Thyroid gland (tissue), 4 donors: ENCODE measurements at regions not wholly inside any gene's neighbourhood (a gene's known extent, or its start where the extent isn't known, plus 50 kb on each side); places are given as distances from the start of the nearest gene placed in this dataset.

Experiments used
- DNase-seq, 2 donors: peaks; one replicate each; pipeline ENCODE4 v3.0.0-alpha.2; 2019
- H3K27ac ChIP-seq, 3 donors: fragments of 200-600 bp; sonication (generic); 1 replicate in 2 of 3; 2 replicates in 1 of 3; pipeline ENCODE4 v1.5.1; 2016 to 2019; ENCODE audit warnings: mild to moderate bottlenecking in 1 of 3, moderate library complexity in 1 of 3
- H3K27me3 ChIP-seq: fragments of 200-600 bp; sonication (generic); one replicate; pipeline ENCODE4 v1.5.1; 2019
- H3K36me3 ChIP-seq, 2 donors: fragments of 200-600 bp; sonication (generic); one replicate each; pipeline ENCODE4 v1.5.1; 2016 to 2019
- H3K4me1 ChIP-seq, 2 donors: fragments of 200-600 bp; sonication (generic); one replicate each; pipeline ENCODE4 v1.5.1; 2017 to 2019
- H3K4me3 ChIP-seq, 3 donors: fragments of 200-600 bp; sonication (generic); replicated peaks in 1 of 3; 1 replicate in 2 of 3; 2 replicates in 1 of 3; pipeline ENCODE4 v1.5.1; 2016; ENCODE audit warnings: mild to moderate bottlenecking in 1 of 3
- H3K9me3 ChIP-seq: fragments of 200-600 bp; sonication (generic); one replicate; pipeline ENCODE4 v1.5.1; 2017
- CTCF ChIP-seq, 6 experiments: fragments of 200-600 bp in 3 of 6; fragments of 450-650 bp in 3 of 6; sonication (generic) in 3 of 6; IDR thresholded peaks; one replicate each; pipeline ENCODE4 v1.5.1; 2016 to 2019; ENCODE audit warnings: antibody characterized with exemption in 6 of 6, mild to moderate bottlenecking in 2 of 6, inconsistent platforms in 1 of 6, moderate library complexity in 1 of 6
- POLR2A ChIP-seq, 2 donors: fragments of 450-650 bp; IDR thresholded peaks; one replicate each; pipeline ENCODE4 v1.6.1; 2017; ENCODE audit warnings: antibody characterized with exemption in 2 of 2, mild to moderate bottlenecking in 2 of 2, moderate library complexity in 1 of 2
- WGBS, 2 donors: methylation state at CpG; one replicate each; pipeline ENCODE4 v1.1.5; 2017; 5-methylcytosine and 5-hydroxymethylcytosine counted together
- intact Hi-C: fragments of 100-400 bp; cut with DNase I; formaldehyde crosslinking; loops from one replicate; pipeline ENCODE4 v1.15.1; 2023

GRCh38 chr4:82069883-82070638, 303.7 kb downstream of the HNRNPD start:
- no peaks in the 10 kb centered on the region for H3K4me1 ChIP-seq
- intact Hi-C loops, result no loop called here
- WGBS, 2 donors, result 58 to 65% methylated on average over 4 of the region's 4 CpGs
- H3K36me3 ChIP-seq, result no peaks in the 10 kb centered on the region
- H3K9me3 ChIP-seq, result no peaks in the 10 kb centered on the region
- TF ChIP-seq CTCF (IDR thresholded peaks at IDR 0.05) (no peak), POLR2A (IDR thresholded peaks at IDR 0.05) (no peak)
- no peak overlapping the region for H3K27ac ChIP-seq
- H3K4me3 ChIP-seq, result no peak overlapping the region
- no peaks in the 10 kb centered on the region for H3K27me3 ChIP-seq
- DNase-seq, result no peak

- Histone ChIP-seq H3K36me3 (no peaks in the 10 kb centered on the region), H3K27ac (no peak overlapping the region), H3K4me3 (no peak overlapping the region), H3K27me3 (no peaks in the 10 kb centered on the region), H3K4me1 (no peaks in the 10 kb centered on the region), H3K9me3 (no peaks in the 10 kb centered on the region)
- no peak for DNase-seq
- TF ChIP-seq POLR2A (IDR thresholded peaks at IDR 0.05) (no peak), CTCF (IDR thresholded peaks at IDR 0.05) (no peak)
- WGBS, 2 donors, result 76 to 83% methylated on average over 1 of the region's 1 CpG
- intact Hi-C loops, result no loop called here
Observed at GRCh38 chr4:82063017-82063416, 310.8 kb downstream of the HNRNPD start.

GRCh38 chr4:82057990-82058544, 315.7 kb downstream of the HNRNPD start:
- Histone ChIP-seq H3K4me3 (no peak overlapping the region), H3K36me3 (no peaks in the 10 kb centered on the region), H3K27ac (no peak overlapping the region), H3K27me3 (no peaks in the 10 kb centered on the region), H3K4me1 (no peaks in the 10 kb centered on the region), H3K9me3 (no peaks in the 10 kb centered on the region)
- WGBS, 2 donors, result 25 to 54% methylated on average over 1 of the region's 1 CpG
- TF ChIP-seq POLR2A (IDR thresholded peaks at IDR 0.05) (no peak), CTCF (IDR thresholded peaks at IDR 0.05) (no peak)
- intact Hi-C loops, result no loop called here
- DNase-seq, result no peak

GRCh38 chr4:82055156-82055555, 318.6 kb downstream of the HNRNPD start:
- H3K27ac ChIP-seq, result no peak overlapping the region
- WGBS, 2 donors, result 91 to 96% methylated on average over 1 of the region's 1 CpG
- TF ChIP-seq CTCF (IDR thresholded peaks at IDR 0.05) (no peak), POLR2A (IDR thresholded peaks at IDR 0.05) (no peak)
- DNase-seq, result no peak
- H3K36me3 ChIP-seq, result no peaks in the 10 kb centered on the region
- no peaks in the 10 kb centered on the region for H3K27me3 ChIP-seq
- H3K9me3 ChIP-seq, result no peaks in the 10 kb centered on the region
- no peak overlapping the region for H3K4me3 ChIP-seq
- no peaks in the 10 kb centered on the region for H3K4me1 ChIP-seq
- intact Hi-C loops, result no loop called here

- H3K9me3 ChIP-seq, result no peaks in the 10 kb centered on the region
- DNase-seq, result no peak
- no peak overlapping the region for H3K27ac ChIP-seq
- no peaks in the 10 kb centered on the region for H3K27me3 ChIP-seq
- no peaks in the 10 kb centered on the region for H3K4me1 ChIP-seq
- intact Hi-C loops, result no loop called here
- TF ChIP-seq CTCF (IDR thresholded peaks at IDR 0.05) (no peak), POLR2A (IDR thresholded peaks at IDR 0.05) (no peak)
- H3K4me3 ChIP-seq, result no peak overlapping the region
- H3K36me3 ChIP-seq, result no peaks in the 10 kb centered on the region
- 82 to 85% methylated on average over 2 of the region's 2 CpGs for WGBS, 2 donors
Observed at GRCh38 chr4:82053396-82053795, 320.4 kb downstream of the HNRNPD start.
